ENCODE measurements at regions not wholly inside any gene's neighbourhood (a gene's known extent, or its start where the extent isn't known, plus 50 kb on each side); places are given as distances from the start of the nearest gene placed in this dataset.

GRCh38 chr5:6914347-6914746 is 201.1 kb downstream of the TENT4A start:
- Histone ChIP-seq H3K36me3 (no peaks in the 10 kb centered on the region), H3K9me3 (no peaks in the 10 kb centered on the region), H3K27ac (no peak overlapping the region), H3K4me3 (no peak overlapping the region), H3K27me3 (replicated peaks; ENCODE audit: insufficient read depth) (no peaks in the 10 kb centered on the region), H3K4me1 (replicated peaks) (no peaks in the 10 kb centered on the region)
- no peak for TF ChIP-seq POLR2A (IDR thresholded peaks at IDR 0.05)
- TF ChIP-seq POLR2AphosphoS5 (IDR thresholded peaks at IDR 0.05): no peak
- TF ChIP-seq, protein P1, sequence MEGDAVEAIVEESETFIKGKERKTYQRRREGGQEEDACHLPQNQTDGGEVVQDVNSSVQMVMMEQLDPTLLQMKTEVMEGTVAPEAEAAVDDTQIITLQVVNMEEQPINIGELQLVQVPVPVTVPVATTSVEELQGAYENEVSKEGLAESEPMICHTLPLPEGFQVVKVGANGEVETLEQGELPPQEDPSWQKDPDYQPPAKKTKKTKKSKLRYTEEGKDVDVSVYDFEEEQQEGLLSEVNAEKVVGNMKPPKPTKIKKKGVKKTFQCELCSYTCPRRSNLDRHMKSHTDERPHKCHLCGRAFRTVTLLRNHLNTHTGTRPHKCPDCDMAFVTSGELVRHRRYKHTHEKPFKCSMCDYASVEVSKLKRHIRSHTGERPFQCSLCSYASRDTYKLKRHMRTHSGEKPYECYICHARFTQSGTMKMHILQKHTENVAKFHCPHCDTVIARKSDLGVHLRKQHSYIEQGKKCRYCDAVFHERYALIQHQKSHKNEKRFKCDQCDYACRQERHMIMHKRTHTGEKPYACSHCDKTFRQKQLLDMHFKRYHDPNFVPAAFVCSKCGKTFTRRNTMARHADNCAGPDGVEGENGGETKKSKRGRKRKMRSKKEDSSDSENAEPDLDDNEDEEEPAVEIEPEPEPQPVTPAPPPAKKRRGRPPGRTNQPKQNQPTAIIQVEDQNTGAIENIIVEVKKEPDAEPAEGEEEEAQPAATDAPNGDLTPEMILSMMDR (IDR thresholded peaks at IDR 0.05): no peak
- intact Hi-C loops (cut with DNase I): no loop called here
- DNase-seq (ENCODE audit: low spot score): no peak
- 93% methylated on average over 2 of the region's 2 CpGs for WGBS

DNA sequence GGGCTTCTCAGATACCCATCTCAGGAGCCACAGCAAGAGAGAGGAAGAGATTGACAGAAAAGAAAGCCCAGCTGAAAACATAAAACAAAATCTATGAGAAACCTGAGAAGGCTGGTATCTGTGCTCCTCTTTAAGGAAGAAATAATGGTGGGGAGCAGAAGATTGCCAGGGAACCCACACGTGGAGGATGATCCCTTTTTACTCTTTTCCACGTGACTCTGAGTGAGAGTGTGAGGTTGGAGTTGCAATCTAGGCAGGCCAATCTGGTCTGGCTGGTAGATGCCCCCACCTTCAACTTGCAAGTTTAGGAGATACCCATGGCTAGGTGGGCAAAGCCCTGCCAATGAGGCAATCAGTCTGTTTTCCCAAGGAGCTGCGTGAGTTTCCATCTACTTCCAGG is 202.3 kb downstream of the TENT4A start:
- DNase-seq (ENCODE audit: low spot score): no peak
- Histone ChIP-seq H3K27me3 (replicated peaks; ENCODE audit: insufficient read depth) (no peaks in the 10 kb centered on the region), H3K27ac (no peak overlapping the region), H3K36me3 (no peaks in the 10 kb centered on the region), H3K4me1 (replicated peaks) (no peaks in the 10 kb centered on the region), H3K9me3 (no peaks in the 10 kb centered on the region), H3K4me3 (no peak overlapping the region)
- intact Hi-C loops (cut with DNase I): no loop called here
- TF ChIP-seq POLR2AphosphoS5 (IDR thresholded peaks at IDR 0.05) (no peak), POLR2A (IDR thresholded peaks at IDR 0.05) (no peak)
- TF ChIP-seq, protein P1 (IDR thresholded peaks at IDR 0.05): no peak
- WGBS: 76% methylated on average over 3 of the region's 3 CpGs

DNA sequence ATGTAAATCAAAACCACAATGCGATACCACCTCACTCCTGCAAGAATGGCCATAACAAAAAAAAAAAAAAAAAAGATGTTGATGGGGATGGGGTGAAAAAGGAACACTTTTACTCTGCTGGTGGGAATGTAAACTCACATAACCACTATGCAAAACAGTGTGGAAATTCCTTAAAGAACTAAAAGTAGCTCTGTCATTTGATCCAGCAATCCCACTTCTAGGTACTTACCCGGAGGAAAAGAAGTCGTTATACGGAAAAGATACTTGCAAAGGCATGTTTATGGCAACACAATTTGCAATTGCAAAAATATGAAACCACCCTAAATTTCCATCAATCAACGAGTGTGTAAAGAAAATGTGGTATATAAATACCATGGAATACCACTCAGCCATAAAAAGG is 205.0 kb downstream of the TENT4A start:
- H3K4me1 ChIP-seq (replicated peaks): no peaks in the 10 kb centered on the region
- H3K4me3 ChIP-seq: no peak overlapping the region
- H3K36me3 ChIP-seq: no peaks in the 10 kb centered on the region
- DNase-seq (ENCODE audit: low spot score): no peak
- 89% methylated on average over 5 of the region's 5 CpGs for WGBS
- TF ChIP-seq POLR2AphosphoS5 (IDR thresholded peaks at IDR 0.05): no peak
- TF ChIP-seq, protein P1 (IDR thresholded peaks at IDR 0.05): no peak
- no peak for TF ChIP-seq POLR2A (IDR thresholded peaks at IDR 0.05)
- intact Hi-C loops (cut with DNase I): no loop called here
- no peak overlapping the region for H3K27ac ChIP-seq
- no peaks in the 10 kb centered on the region for H3K27me3 ChIP-seq (replicated peaks; ENCODE audit: insufficient read depth)
- H3K9me3 ChIP-seq: no peaks in the 10 kb centered on the region

DNA sequence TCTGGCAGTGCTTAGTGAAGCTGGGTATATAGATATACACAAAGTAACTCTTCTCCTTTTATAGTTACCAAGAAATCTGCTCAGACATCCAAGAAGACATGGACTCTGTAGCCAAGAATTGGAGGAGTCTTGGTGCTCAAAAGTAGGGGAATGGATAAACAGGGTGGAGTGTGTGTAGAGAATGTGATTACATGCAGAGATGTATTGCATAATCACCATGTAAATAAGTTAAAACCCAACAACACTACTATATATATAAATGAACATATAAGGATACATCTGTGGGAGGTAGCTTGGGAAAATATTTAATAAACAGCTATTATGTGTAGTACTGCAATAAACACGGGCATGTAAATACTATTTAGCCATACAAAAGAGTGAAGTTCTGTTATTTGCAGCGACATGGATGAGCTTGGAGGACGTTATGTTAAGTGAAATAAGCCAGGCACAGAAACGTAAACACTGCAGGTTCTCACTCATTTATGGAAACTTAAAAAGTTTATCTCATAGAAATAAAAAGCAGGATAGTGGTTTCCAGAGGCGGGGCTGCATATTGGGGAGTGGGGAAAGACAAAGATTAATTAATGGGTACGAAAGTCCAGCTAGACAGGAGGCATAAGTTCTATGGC is 207.5 kb downstream of the TENT4A start:
- WGBS: 71% methylated on average over 6 of the region's 6 CpGs
- no peak overlapping the region for H3K4me3 ChIP-seq
- intact Hi-C loops (cut with DNase I): no loop called here
- TF ChIP-seq POLR2AphosphoS5 (IDR thresholded peaks at IDR 0.05): no peak
- TF ChIP-seq, protein P1 (IDR thresholded peaks at IDR 0.05): no peak
- TF ChIP-seq POLR2A (IDR thresholded peaks at IDR 0.05): no peak
- H3K36me3 ChIP-seq: no peaks in the 10 kb centered on the region
- no peak for DNase-seq (ENCODE audit: low spot score)
- no peaks in the 10 kb centered on the region for H3K9me3 ChIP-seq
- no peaks in the 10 kb centered on the region for H3K4me1 ChIP-seq (replicated peaks)
- H3K27ac ChIP-seq: no peak overlapping the region
- H3K27me3 ChIP-seq (replicated peaks; ENCODE audit: insufficient read depth): no peaks in the 10 kb centered on the region

- WGBS: 33% methylated on average over 1 of the region's 1 CpG
- Histone ChIP-seq H3K27me3 (replicated peaks; ENCODE audit: insufficient read depth) (no peaks in the 10 kb centered on the region), H3K36me3 (no peaks in the 10 kb centered on the region), H3K9me3 (no peaks in the 10 kb centered on the region), H3K4me3 (no peak overlapping the region), H3K4me1 (replicated peaks) (no peaks in the 10 kb centered on the region), H3K27ac (no peak overlapping the region)
- no peak for TF ChIP-seq POLR2A (IDR thresholded peaks at IDR 0.05)
- TF ChIP-seq, protein P1 (IDR thresholded peaks at IDR 0.05): no peak
- TF ChIP-seq POLR2AphosphoS5 (IDR thresholded peaks at IDR 0.05): no peak
- no peak for DNase-seq (ENCODE audit: low spot score)
- intact Hi-C loops (cut with DNase I): no loop called here
Measured at GRCh38 chr5:6926491-6927038, 213.3 kb downstream of the TENT4A start.

All from prostate gland (tissue), 2 donors.